GM23338 (cell line): ENCODE measurements at regions not wholly inside any gene's neighbourhood (a gene's known extent, or its start where the extent isn't known, plus 50 kb on each side); places are given as distances from the start of the nearest gene placed in this dataset.
A peak's percentile ranks its signal among the peaks of the same experiment; 100 is the strongest.

Experiments used
- ATAC-seq: fragments of 200-7000 bp; cut with Tn5 transposase; 3 replicates; pipeline ENCODE4 v1.9.1; 2020
- DNase-seq: peaks from one replicate; pipeline ENCODE4 v3.0.0-alpha.2; 2015; ENCODE audit warnings: low spot score
- H2AFZ ChIP-seq: fragments of 200-600 bp; sonication (generic); 2 replicates; pipeline ENCODE4 v1.8.0; 2016; ENCODE audit warnings: antibody characterized with exemption, mild to moderate bottlenecking, moderate library complexity
- H3F3A ChIP-seq: fragments of 200-600 bp; sonication (generic); replicated peaks from 2 replicates; pipeline ENCODE4 v1.8.0; 2017; ENCODE audit warnings: antibody characterized with exemption, mixed run types, low read depth
- H3K27ac ChIP-seq: fragments of 200-600 bp; sonication (generic); 2 replicates; pipeline ENCODE4 v1.6.1; 2016; ENCODE audit warnings: low read depth
- H3K27me3 ChIP-seq: fragments of 200-600 bp; sonication (generic); 2 replicates; pipeline ENCODE4 v1.8.0; 2016; ENCODE audit warnings: mild to moderate bottlenecking, mixed run types, moderate library complexity; ENCODE audit not compliant: insufficient read depth
- H3K36me3 ChIP-seq: fragments of 200-600 bp; sonication (generic); 2 replicates; pipeline ENCODE4 v1.8.0; 2016; ENCODE audit warnings: mild to moderate bottlenecking; ENCODE audit not compliant: insufficient read depth
- H3K4me1 ChIP-seq: fragments of 200-600 bp; sonication (generic); 2 replicates; pipeline ENCODE4 v1.8.0; 2016; ENCODE audit warnings: mild to moderate bottlenecking, moderate library complexity; ENCODE audit not compliant: insufficient read depth
- H3K4me2 ChIP-seq: fragments of 200-600 bp; sonication (generic); 2 replicates; pipeline ENCODE4 v1.7.1; 2017; ENCODE audit warnings: mixed run types
- H3K4me3 ChIP-seq: fragments of 200-600 bp; sonication (generic); 2 replicates; pipeline ENCODE4 v1.6.1; 2016; ENCODE audit warnings: mixed run types
- H3K79me2 ChIP-seq: fragments of 200-600 bp; sonication (generic); replicated peaks from 2 replicates; pipeline ENCODE4 v1.8.0; 2017; ENCODE audit warnings: mild to moderate bottlenecking; ENCODE audit not compliant: insufficient read depth
- H3K9me2 ChIP-seq: fragments of 200-600 bp; sonication (generic); 2 replicates; pipeline ENCODE4 v1.8.0; 2017; ENCODE audit not compliant: insufficient read depth
- H4K20me1 ChIP-seq: fragments of 200-600 bp; sonication (generic); replicated peaks from 2 replicates; pipeline ENCODE4 v1.8.0; 2017; ENCODE audit warnings: mild to moderate bottlenecking; ENCODE audit not compliant: insufficient read depth
- H3K27ac Mint-ChIP-seq: 2 replicates; pipeline ENCODE4 v1.8.0; 2020; ENCODE audit warnings: inconsistent platforms, mild to moderate bottlenecking, moderate library complexity, mixed read lengths
- H3K27me3 Mint-ChIP-seq: 3 replicates; pipeline ENCODE4 v1.8.0; 2022; ENCODE audit warnings: low read depth, mild to moderate bottlenecking, moderate library complexity, mixed read lengths, inconsistent platforms; ENCODE audit not compliant: insufficient read depth, poor library complexity
- H3K36me3 Mint-ChIP-seq: 3 replicates; pipeline ENCODE4 v1.8.0; 2021; ENCODE audit warnings: low read depth, mild to moderate bottlenecking, inconsistent platforms, moderate library complexity, mixed read lengths
- H3K4me1 Mint-ChIP-seq: 3 replicates; pipeline ENCODE4 v1.8.0; 2020; ENCODE audit warnings: mild to moderate bottlenecking, inconsistent platforms, mixed read lengths
- H3K4me3 Mint-ChIP-seq: 3 replicates; pipeline ENCODE4 v1.8.0; 2021; ENCODE audit warnings: moderate library complexity, mild to moderate bottlenecking, inconsistent platforms, mixed read lengths
- H3K9me3 Mint-ChIP-seq: 3 replicates; pipeline ENCODE4 v1.8.0; 2020; ENCODE audit warnings: moderate library complexity, mild to moderate bottlenecking, inconsistent platforms, mixed read lengths
- CREB1 ChIP-seq: fragments of 250-450 bp; sonication (Bioruptor Pico); IDR thresholded peaks from 2 replicates; pipeline ENCODE4 v1.5.0; 2020; ENCODE audit warnings: low read depth, mild to moderate bottlenecking, moderate library complexity
- CTCF ChIP-seq, 2 experiments: fragments of 200-600 bp in 1 of 2; sonication (generic) in 1 of 2; conservative IDR thresholded peaks; 2 replicates each; pipeline versions ENCODE4 v1.5.1 to v1.6.1; 2016 to 2017; ENCODE audit warnings: antibody characterized with exemption in 2 of 2, low read depth in 2 of 2, mild to moderate bottlenecking in 2 of 2, moderate library complexity in 1 of 2
- EZH2 ChIP-seq: fragments of 200-600 bp; sonication (generic); IDR thresholded peaks from one replicate; pipeline ENCODE4 v1.8.0; 2017; ENCODE audit warnings: antibody characterized with exemption, mild to moderate bottlenecking, low read depth; ENCODE audit not compliant: unreplicated experiment
- EZH2phosphoT487 ChIP-seq: fragments of 200-600 bp; sonication (generic); IDR thresholded peaks from one replicate; pipeline ENCODE4 v1.8.1; 2018; ENCODE audit warnings: antibody characterized with exemption; ENCODE audit not compliant: unreplicated experiment
- JUNB ChIP-seq: IDR thresholded peaks from one replicate; pipeline ENCODE4 v1.6.1; 2016; ENCODE audit warnings: antibody characterized with exemption; ENCODE audit not compliant: unreplicated experiment
- NANOG ChIP-seq: IDR thresholded peaks from 2 replicates; pipeline ENCODE4 v1.6.1; 2016; ENCODE audit warnings: antibody characterized with exemption, borderline replicate concordance
- POLR2AphosphoS5 ChIP-seq: IDR thresholded peaks from 2 replicates; pipeline ENCODE4 v1.6.1; 2016; ENCODE audit warnings: antibody characterized with exemption, low read depth
- STAT1 ChIP-seq: IDR thresholded peaks from one replicate; pipeline ENCODE4 v1.6.1; 2016; ENCODE audit warnings: antibody characterized with exemption; ENCODE audit not compliant: unreplicated experiment
- ZNF114 ChIP-seq: fragments of 250-450 bp; sonication (Bioruptor Pico); IDR thresholded peaks from 2 replicates; pipeline ENCODE4 v1.5.0; 2020; ENCODE audit warnings: mild to moderate bottlenecking, moderate library complexity
- ZNF331 ChIP-seq: fragments of 250-450 bp; sonication (Bioruptor Pico); IDR thresholded peaks from 2 replicates; pipeline ENCODE4 v1.5.0; 2020; ENCODE audit warnings: low read depth, mild to moderate bottlenecking, moderate library complexity
- TF ChIP-seq, protein P1 (sequence below): IDR thresholded peaks from 2 replicates; pipeline ENCODE4 v1.6.1; 2016; ENCODE audit warnings: antibody characterized with exemption
- TF ChIP-seq, protein P2 (sequence below): fragments of 250-450 bp; sonication (Bioruptor Pico); IDR thresholded peaks from 2 replicates; pipeline ENCODE4 v1.5.0; 2020; ENCODE audit warnings: mild to moderate bottlenecking, moderate library complexity
- TF ChIP-seq, protein P3 (sequence below): IDR thresholded peaks from one replicate; pipeline ENCODE4 v1.6.1; 2018; ENCODE audit warnings: antibody characterized with exemption; ENCODE audit not compliant: unreplicated experiment

GRCh38 chr6:87772597-87773530, 70.8 kb upstream of the AKIRIN2 start:
- no peaks in the 10 kb centered on the region for H3K36me3 Mint-ChIP-seq
- no peaks in the 10 kb centered on the region for H3K36me3 ChIP-seq
- no peaks in the 10 kb centered on the region for H3K27me3 Mint-ChIP-seq
- H3K27me3 ChIP-seq, result no peaks in the 10 kb centered on the region
- H2AFZ ChIP-seq, result peak overlapping the region; percentile 91
- no peaks in the 10 kb centered on the region for H3F3A ChIP-seq
- H3K4me1 ChIP-seq, result peaks cover 7% of the 10 kb centered on the region; the same call in 1 of the 2 replicates
- peak; percentile 69 for ATAC-seq
- H3K4me2 ChIP-seq, result no peak overlapping the region
- H3K4me3 ChIP-seq, result no peak overlapping the region
- H3K79me2 ChIP-seq, result no peaks in the 10 kb centered on the region
- no peaks in the 10 kb centered on the region for H3K9me2 ChIP-seq
- H4K20me1 ChIP-seq, result no peaks in the 10 kb centered on the region
- TF ChIP-seq, protein P1, sequence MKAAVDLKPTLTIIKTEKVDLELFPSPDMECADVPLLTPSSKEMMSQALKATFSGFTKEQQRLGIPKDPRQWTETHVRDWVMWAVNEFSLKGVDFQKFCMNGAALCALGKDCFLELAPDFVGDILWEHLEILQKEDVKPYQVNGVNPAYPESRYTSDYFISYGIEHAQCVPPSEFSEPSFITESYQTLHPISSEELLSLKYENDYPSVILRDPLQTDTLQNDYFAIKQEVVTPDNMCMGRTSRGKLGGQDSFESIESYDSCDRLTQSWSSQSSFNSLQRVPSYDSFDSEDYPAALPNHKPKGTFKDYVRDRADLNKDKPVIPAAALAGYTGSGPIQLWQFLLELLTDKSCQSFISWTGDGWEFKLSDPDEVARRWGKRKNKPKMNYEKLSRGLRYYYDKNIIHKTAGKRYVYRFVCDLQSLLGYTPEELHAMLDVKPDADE, result no peak
- TF ChIP-seq CREB1 (CRISPR knock-in tag) (no peak), ZNF331 (CRISPR knock-in tag) (no peak), ZNF114 (CRISPR knock-in tag) (no peak), CTCF (conservative IDR thresholded peaks at IDR 0.05; ENCODE audit: low read depth in 2 of 2) (no peak), EZH2 (no peak), STAT1 (no peak), POLR2AphosphoS5 (no peak), EZH2phosphoT487 (no peak), JUNB (no peak), NANOG (no peak)
- TF ChIP-seq, protein P2, sequence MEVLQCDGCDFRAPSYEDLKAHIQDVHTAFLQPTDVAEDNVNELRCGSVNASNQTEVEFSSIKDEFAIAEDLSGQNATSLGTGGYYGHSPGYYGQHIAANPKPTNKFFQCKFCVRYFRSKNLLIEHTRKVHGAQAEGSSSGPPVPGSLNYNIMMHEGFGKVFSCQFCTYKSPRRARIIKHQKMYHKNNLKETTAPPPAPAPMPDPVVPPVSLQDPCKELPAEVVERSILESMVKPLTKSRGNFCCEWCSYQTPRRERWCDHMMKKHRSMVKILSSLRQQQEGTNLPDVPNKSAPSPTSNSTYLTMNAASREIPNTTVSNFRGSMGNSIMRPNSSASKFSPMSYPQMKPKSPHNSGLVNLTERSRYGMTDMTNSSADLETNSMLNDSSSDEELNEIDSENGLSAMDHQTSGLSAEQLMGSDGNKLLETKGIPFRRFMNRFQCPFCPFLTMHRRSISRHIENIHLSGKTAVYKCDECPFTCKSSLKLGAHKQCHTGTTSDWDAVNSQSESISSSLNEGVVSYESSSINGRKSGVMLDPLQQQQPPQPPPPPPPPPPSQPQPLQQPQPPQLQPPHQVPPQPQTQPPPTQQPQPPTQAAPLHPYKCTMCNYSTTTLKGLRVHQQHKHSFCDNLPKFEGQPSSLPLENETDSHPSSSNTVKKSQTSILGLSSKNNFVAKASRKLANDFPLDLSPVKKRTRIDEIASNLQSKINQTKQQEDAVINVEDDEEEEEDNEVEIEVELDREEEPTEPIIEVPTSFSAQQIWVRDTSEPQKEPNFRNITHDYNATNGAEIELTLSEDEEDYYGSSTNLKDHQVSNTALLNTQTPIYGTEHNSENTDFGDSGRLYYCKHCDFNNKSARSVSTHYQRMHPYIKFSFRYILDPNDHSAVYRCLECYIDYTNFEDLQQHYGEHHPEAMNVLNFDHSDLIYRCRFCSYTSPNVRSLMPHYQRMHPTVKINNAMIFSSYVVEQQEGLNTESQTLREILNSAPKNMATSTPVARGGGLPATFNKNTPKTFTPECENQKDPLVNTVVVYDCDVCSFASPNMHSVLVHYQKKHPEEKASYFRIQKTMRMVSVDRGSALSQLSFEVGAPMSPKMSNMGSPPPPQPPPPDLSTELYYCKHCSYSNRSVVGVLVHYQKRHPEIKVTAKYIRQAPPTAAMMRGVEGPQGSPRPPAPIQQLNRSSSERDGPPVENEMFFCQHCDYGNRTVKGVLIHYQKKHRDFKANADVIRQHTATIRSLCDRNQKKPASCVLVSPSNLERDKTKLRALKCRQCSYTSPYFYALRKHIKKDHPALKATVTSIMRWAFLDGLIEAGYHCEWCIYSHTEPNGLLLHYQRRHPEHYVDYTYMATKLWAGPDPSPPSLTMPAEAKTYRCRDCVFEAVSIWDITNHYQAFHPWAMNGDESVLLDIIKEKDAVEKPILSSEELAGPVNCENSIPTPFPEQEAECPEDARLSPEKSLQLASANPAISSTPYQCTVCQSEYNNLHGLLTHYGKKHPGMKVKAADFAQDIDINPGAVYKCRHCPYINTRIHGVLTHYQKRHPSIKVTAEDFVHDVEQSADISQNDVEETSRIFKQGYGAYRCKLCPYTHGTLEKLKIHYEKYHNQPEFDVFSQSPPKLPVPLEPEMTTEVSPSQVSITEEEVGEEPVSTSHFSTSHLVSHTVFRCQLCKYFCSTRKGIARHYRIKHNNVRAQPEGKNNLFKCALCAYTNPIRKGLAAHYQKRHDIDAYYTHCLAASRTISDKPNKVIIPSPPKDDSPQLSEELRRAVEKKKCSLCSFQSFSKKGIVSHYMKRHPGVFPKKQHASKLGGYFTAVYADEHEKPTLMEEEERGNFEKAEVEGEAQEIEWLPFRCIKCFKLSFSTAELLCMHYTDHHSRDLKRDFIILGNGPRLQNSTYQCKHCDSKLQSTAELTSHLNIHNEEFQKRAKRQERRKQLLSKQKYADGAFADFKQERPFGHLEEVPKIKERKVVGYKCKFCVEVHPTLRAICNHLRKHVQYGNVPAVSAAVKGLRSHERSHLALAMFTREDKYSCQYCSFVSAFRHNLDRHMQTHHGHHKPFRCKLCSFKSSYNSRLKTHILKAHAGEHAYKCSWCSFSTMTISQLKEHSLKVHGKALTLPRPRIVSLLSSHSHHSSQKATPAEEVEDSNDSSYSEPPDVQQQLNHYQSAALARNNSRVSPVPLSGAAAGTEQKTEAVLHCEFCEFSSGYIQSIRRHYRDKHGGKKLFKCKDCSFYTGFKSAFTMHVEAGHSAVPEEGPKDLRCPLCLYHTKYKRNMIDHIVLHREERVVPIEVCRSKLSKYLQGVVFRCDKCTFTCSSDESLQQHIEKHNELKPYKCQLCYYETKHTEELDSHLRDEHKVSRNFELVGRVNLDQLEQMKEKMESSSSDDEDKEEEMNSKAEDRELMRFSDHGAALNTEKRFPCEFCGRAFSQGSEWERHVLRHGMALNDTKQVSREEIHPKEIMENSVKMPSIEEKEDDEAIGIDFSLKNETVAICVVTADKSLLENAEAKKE (CRISPR knock-in tag), result no peak
- TF ChIP-seq, protein P3, sequence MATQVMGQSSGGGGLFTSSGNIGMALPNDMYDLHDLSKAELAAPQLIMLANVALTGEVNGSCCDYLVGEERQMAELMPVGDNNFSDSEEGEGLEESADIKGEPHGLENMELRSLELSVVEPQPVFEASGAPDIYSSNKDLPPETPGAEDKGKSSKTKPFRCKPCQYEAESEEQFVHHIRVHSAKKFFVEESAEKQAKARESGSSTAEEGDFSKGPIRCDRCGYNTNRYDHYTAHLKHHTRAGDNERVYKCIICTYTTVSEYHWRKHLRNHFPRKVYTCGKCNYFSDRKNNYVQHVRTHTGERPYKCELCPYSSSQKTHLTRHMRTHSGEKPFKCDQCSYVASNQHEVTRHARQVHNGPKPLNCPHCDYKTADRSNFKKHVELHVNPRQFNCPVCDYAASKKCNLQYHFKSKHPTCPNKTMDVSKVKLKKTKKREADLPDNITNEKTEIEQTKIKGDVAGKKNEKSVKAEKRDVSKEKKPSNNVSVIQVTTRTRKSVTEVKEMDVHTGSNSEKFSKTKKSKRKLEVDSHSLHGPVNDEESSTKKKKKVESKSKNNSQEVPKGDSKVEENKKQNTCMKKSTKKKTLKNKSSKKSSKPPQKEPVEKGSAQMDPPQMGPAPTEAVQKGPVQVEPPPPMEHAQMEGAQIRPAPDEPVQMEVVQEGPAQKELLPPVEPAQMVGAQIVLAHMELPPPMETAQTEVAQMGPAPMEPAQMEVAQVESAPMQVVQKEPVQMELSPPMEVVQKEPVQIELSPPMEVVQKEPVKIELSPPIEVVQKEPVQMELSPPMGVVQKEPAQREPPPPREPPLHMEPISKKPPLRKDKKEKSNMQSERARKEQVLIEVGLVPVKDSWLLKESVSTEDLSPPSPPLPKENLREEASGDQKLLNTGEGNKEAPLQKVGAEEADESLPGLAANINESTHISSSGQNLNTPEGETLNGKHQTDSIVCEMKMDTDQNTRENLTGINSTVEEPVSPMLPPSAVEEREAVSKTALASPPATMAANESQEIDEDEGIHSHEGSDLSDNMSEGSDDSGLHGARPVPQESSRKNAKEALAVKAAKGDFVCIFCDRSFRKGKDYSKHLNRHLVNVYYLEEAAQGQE, result no peak
- no peak overlapping the region for H3K27ac ChIP-seq
- no peak for DNase-seq
- peak overlapping the region; percentile 30; the same call in 1 of the 2 replicates for H3K27ac Mint-ChIP-seq
- no peak overlapping the region for H3K4me3 Mint-ChIP-seq
- H3K9me3 Mint-ChIP-seq, result no peaks in the 10 kb centered on the region
- H3K4me1 Mint-ChIP-seq, result peaks cover 5% of the 10 kb centered on the region
